Body of pancreas (tissue), 4 donors: ENCODE measurements at regions not wholly inside any gene's neighbourhood (a gene's known extent, or its start where the extent isn't known, plus 50 kb on each side); places are given as distances from the start of the nearest gene placed in this dataset.

Experiments
- ATAC-seq: fragments of 150-250 bp; one replicate; pipeline ENCODE4 v1.9.1; 2016
- DNase-seq, 4 donors: peaks; one replicate each; pipeline ENCODE4 v3.0.0-alpha.2; 2019
- H3K27ac ChIP-seq, 4 donors: fragments of 200-600 bp; sonication (generic); 1 replicate in 3 of 4; 2 replicates in 1 of 4; pipeline versions ENCODE4 v1.5.1 to v1.6.1; 2016 to 2019; ENCODE audit warnings: mild to moderate bottlenecking in 1 of 4, mixed read lengths in 1 of 4, moderate library complexity in 1 of 4
- H3K27me3 ChIP-seq, 2 donors: fragments of 200-600 bp; sonication (generic); one replicate each; pipeline ENCODE4 v1.6.0; 2016; ENCODE audit warnings: mild to moderate bottlenecking in 1 of 2
- H3K36me3 ChIP-seq, 2 donors: fragments of 200-600 bp; sonication (generic); replicated peaks in 1 of 2; 2 replicates each; pipeline ENCODE4 v1.5.1; 2016; ENCODE audit warnings: low read depth in 2 of 2; ENCODE audit not compliant: insufficient read depth in 1 of 2
- H3K4me1 ChIP-seq: fragments of 200-600 bp; sonication (generic); one replicate; pipeline ENCODE4 v1.6.0; 2016
- H3K4me3 ChIP-seq, 2 donors: fragments of 200-600 bp; sonication (generic); 1 replicate in 1 of 2; 2 replicates in 1 of 2; pipeline ENCODE4 v1.5.1; 2016 to 2019
- H3K9me3 ChIP-seq, 3 donors: fragments of 200-600 bp; sonication (generic); 1 replicate in 2 of 3; 2 replicates in 1 of 3; pipeline ENCODE4 v1.5.1; 2016
- POLR2A ChIP-seq, 3 donors: fragments of 450-650 bp; IDR thresholded peaks; one replicate each; pipeline ENCODE4 v1.6.1; 2016; ENCODE audit warnings: antibody characterized with exemption in 3 of 3, mild to moderate bottlenecking in 2 of 3
- WGBS, 2 donors: methylation state at CpG; one replicate each; pipeline ENCODE4 v1.1.5; 2017; 5-methylcytosine and 5-hydroxymethylcytosine counted together
- intact Hi-C: fragments of 100-400 bp; cut with DNase I; formaldehyde crosslinking; loops from one replicate; pipeline ENCODE4 v1.15.1; 2023
- TF ChIP-seq, protein P1 (sequence below), 7 experiments: fragments of 450-650 bp in 4 of 7; fragments of 200-600 bp in 3 of 7; sonication (generic) in 3 of 7; IDR thresholded peaks; one replicate each; pipeline ENCODE4 v1.5.1; 2016 to 2019; ENCODE audit warnings: antibody characterized with exemption in 7 of 7

DNA sequence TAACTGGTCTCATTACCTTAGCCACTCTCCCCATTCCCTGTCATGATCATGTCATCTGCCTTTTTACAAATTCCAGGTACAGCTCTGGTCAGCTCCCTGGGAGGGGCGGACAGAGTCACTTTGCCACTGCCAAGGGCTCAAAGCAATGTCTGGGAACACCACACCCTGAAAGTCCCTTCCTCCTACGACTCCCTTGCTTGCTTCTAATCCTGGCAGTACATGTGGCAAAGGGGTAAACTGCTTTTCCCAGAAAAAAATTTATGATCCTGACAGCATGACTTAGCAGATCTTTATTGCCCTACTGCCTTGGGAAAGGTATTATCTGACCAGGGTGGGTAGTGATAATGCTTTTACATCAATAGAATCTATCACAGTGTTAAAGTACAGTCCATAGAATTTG is 376.0 kb upstream of the PDE3A start:
- Histone ChIP-seq H3K36me3 (no peaks in the 10 kb centered on the region), H3K9me3 (no peaks in the 10 kb centered on the region), H3K4me3 (no peak overlapping the region), H3K27ac (no peak overlapping the region), H3K27me3 (no peaks in the 10 kb centered on the region), H3K4me1 (peaks cover 7% of the 10 kb centered on the region)
- 70 to 76% methylated on average over 2 of the region's 2 CpGs for WGBS, 2 donors
- no peak for TF ChIP-seq POLR2A (IDR thresholded peaks at IDR 0.05)
- TF ChIP-seq, protein P1, sequence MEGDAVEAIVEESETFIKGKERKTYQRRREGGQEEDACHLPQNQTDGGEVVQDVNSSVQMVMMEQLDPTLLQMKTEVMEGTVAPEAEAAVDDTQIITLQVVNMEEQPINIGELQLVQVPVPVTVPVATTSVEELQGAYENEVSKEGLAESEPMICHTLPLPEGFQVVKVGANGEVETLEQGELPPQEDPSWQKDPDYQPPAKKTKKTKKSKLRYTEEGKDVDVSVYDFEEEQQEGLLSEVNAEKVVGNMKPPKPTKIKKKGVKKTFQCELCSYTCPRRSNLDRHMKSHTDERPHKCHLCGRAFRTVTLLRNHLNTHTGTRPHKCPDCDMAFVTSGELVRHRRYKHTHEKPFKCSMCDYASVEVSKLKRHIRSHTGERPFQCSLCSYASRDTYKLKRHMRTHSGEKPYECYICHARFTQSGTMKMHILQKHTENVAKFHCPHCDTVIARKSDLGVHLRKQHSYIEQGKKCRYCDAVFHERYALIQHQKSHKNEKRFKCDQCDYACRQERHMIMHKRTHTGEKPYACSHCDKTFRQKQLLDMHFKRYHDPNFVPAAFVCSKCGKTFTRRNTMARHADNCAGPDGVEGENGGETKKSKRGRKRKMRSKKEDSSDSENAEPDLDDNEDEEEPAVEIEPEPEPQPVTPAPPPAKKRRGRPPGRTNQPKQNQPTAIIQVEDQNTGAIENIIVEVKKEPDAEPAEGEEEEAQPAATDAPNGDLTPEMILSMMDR (IDR thresholded peaks at IDR 0.05) = no peak
- no peak for ATAC-seq
- intact Hi-C loops = no loop called here
- DNase-seq = no peak

DNA sequence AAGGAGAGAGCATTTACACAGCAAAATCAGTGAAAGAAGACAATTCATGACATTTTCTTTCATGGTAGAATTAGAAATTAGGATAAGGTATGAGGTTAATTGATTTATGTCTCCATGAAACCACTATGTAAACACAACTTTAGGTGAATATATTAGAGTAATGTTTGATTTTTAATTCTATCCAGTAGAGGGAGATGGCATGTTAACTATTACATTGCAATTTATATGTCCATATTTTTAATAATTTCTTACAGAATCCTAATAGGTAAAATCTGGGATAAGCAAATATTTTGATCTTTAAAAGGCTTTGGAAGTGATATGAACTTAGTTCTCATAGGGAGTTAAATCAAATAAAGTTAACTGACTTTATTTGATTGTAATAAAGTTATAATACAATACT is 373.4 kb upstream of the PDE3A start:
- Histone ChIP-seq H3K27ac (no peak overlapping the region), H3K36me3 (no peaks in the 10 kb centered on the region), H3K4me3 (no peak overlapping the region), H3K27me3 (no peaks in the 10 kb centered on the region), H3K9me3 (no peaks in the 10 kb centered on the region), H3K4me1 (peaks cover 16% of the 10 kb centered on the region)
- intact Hi-C loops = no loop called here
- DNase-seq (no peak), ATAC-seq (no peak)
- TF ChIP-seq, protein P1 (IDR thresholded peaks at IDR 0.05) = peak in 1 of 7 experiments; percentile 10
- no peak for TF ChIP-seq POLR2A (IDR thresholded peaks at IDR 0.05)

DNA sequence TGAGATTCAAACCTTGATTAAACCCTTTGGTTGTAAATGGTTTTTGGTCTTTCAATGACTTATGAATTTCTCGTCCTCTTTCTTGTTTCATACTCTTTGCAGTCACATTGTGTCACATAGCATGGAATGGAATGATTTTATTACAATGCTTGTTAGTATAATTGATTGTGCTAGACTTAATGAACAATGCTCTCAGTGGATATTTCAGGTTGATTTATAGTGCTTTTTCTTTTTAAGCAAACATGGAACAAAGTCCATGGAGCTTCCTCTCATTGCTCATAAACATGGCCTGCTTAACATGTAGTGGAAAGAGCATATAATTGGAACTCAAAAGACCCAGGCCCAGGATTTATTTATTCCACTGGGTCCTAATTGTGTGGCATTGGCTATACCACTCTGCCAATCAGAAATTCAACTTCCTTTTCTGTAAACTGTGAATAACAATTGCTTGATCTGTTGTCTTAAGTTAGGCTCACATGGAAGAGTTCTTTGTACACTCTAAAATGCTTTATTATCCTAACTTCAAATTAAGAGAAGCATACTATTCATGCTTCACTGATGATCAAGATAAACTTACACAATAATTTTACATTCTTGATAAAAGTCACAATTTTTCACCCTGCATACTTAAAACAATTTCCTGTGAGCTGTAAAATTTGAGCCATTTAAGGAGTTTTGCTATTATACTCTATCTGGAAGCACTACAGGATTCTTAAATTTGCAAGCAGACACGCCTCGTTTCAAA is 370.5 kb upstream of the PDE3A start:
- DNase-seq (no peak), ATAC-seq (no peak)
- Histone ChIP-seq H3K27ac (no peak overlapping the region), H3K27me3 (no peaks in the 10 kb centered on the region), H3K36me3 (no peaks in the 10 kb centered on the region), H3K9me3 (no peaks in the 10 kb centered on the region), H3K4me1 (peaks cover 23% of the 10 kb centered on the region), H3K4me3 (no peak overlapping the region)
- intact Hi-C loops = no loop called here
- TF ChIP-seq, protein P1 (IDR thresholded peaks at IDR 0.05) = no peak
- TF ChIP-seq POLR2A (IDR thresholded peaks at IDR 0.05) = no peak
- WGBS, 2 donors = 91 to 92% methylated on average over 3 of the region's 3 CpGs

DNA sequence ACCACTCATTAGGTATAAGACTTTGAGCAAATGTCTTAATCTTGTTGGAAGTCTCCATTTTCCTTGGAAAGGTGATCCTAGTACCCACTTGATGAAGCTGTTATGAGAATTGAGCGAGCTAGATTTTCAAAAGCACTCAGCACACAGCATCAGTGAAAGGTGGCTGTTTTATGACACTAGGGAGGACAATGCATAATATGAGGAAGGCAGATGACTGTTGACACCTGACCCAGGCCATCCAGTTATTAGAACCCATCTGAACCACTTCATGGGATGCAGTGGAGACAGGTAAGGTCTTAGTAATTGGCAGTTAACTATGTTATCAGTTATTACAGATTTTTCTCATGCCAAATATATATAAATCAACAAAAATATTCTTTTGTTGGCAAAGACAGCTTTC is 369.9 kb upstream of the PDE3A start:
- ATAC-seq = no peak

More for the DNA sequence above, 369.9 kb upstream of the PDE3A start:
- DNase-seq = no peak
- H3K4me1 ChIP-seq = peaks cover 23% of the 10 kb centered on the region
- intact Hi-C loops = no loop called here
- no peak overlapping the region for H3K4me3 ChIP-seq
- H3K9me3 ChIP-seq = no peaks in the 10 kb centered on the region
- no peaks in the 10 kb centered on the region for H3K27me3 ChIP-seq
- TF ChIP-seq, protein P1 (IDR thresholded peaks at IDR 0.05) = no peak
- TF ChIP-seq POLR2A (IDR thresholded peaks at IDR 0.05) = no peak
- 87 to 100% methylated on average over 1 of the region's 1 CpG for WGBS, 2 donors
- H3K36me3 ChIP-seq = no peaks in the 10 kb centered on the region
- H3K27ac ChIP-seq = peak overlapping the region in 1 of 4 donors; percentile 5
